Spleen (tissue), 11 donors: ENCODE measurements at regions not wholly inside any gene's neighbourhood (a gene's known extent, or its start where the extent isn't known, plus 50 kb on each side); places are given as distances from the start of the nearest gene placed in this dataset.

Experiments used
- DNase-seq: peaks from one replicate; pipeline ENCODE4 v3.0.0-alpha.2; 2020
- H3K27ac ChIP-seq, 8 donors: fragments of 200-600 bp; sonication (generic) in 7 of 8; 1 replicate in 4 of 8; 2 replicates in 4 of 8; pipeline versions ENCODE4 v1.5.0 to v1.8.0; 2016 to 2021; ENCODE audit warnings: inconsistent platforms in 4 of 8, mild to moderate bottlenecking in 4 of 8, moderate library complexity in 1 of 8
- H3K27me3 ChIP-seq, 7 donors: fragments of 200-600 bp; sonication (generic) in 6 of 7; replicated peaks in 1 of 7; 1 replicate in 4 of 7; 2 replicates in 3 of 7; pipeline versions ENCODE4 v1.5.0 to v1.8.0; 2016 to 2021; ENCODE audit warnings: inconsistent platforms in 3 of 7, mild to moderate bottlenecking in 1 of 7
- H3K36me3 ChIP-seq, 6 donors: fragments of 200-600 bp; sonication (generic) in 5 of 6; 1 replicate in 4 of 6; 2 replicates in 2 of 6; pipeline versions ENCODE4 v1.5.0 to v1.8.0; 2016 to 2021; ENCODE audit warnings: inconsistent platforms in 2 of 6
- H3K4me1 ChIP-seq, 6 donors: fragments of 200-600 bp; sonication (generic) in 5 of 6; 1 replicate in 3 of 6; 2 replicates in 3 of 6; pipeline versions ENCODE4 v1.5.0 to v1.8.0; 2016 to 2021; ENCODE audit warnings: inconsistent platforms in 3 of 6
- H3K4me3 ChIP-seq, 8 donors: fragments of 200-600 bp; sonication (generic) in 7 of 8; 1 replicate in 4 of 8; 2 replicates in 4 of 8; pipeline versions ENCODE4 v1.5.0 to v1.8.0; 2016 to 2021; ENCODE audit warnings: inconsistent platforms in 4 of 8, mild to moderate bottlenecking in 4 of 8, moderate library complexity in 2 of 8
- H3K9me3 ChIP-seq, 8 donors: fragments of 200-600 bp; sonication (generic) in 7 of 8; 1 replicate in 4 of 8; 2 replicates in 4 of 8; pipeline versions ENCODE4 v1.5.0 to v1.8.0; 2016 to 2021; ENCODE audit warnings: inconsistent platforms in 4 of 8
- CTCF ChIP-seq, 11 experiments: fragments of 200-600 bp in 7 of 11; fragments of 450-650 bp in 4 of 11; sonication (generic) in 4 of 11; IDR thresholded peaks in 8 of 11; conservative IDR thresholded peaks in 3 of 11; 1 replicate in 7 of 11; 2 replicates in 4 of 11; pipeline versions ENCODE4 v1.4.0 to v1.8.0; 2016 to 2021; ENCODE audit warnings: antibody characterized with exemption in 11 of 11, inconsistent platforms in 4 of 11, mild to moderate bottlenecking in 1 of 11
- POLR2A ChIP-seq, 3 donors: fragments of 450-650 bp; IDR thresholded peaks; one replicate each; pipeline ENCODE4 v1.5.1; 2017; ENCODE audit warnings: antibody characterized with exemption in 3 of 3, mild to moderate bottlenecking in 1 of 3
- POLR2AphosphoS5 ChIP-seq, 3 donors: sonication (generic); formaldehyde crosslinking; IDR thresholded peaks; one replicate each; pipeline ENCODE4 v1.5.1; 2017; ENCODE audit warnings: antibody characterized with exemption in 3 of 3
- WGBS, 5 donors: extraction: QIAGEN DNeasy Blood & Tissue Kit in 3 of 5; methylation state at CpG; one replicate each; pipeline versions ENCODE4 v1.1.5 to v1.1.7; 2013 to 2018; 5-methylcytosine and 5-hydroxymethylcytosine counted together
- intact Hi-C: fragments of 100-400 bp; cut with DNase I; formaldehyde crosslinking; loops from one replicate; pipeline ENCODE4 v1.15.0; 2023; ENCODE audit warnings: low total_unique reads
- donor health status: healthy with polysubstance abuse.
- donor health status: DM: no; HTN: no; CAD: no; lungs with moderate emphysema.
- donor health status: DM: no; HTN: no; CAD: no.
- donor health status: Bipolar disorder and iron deficiency.
- donor health status: healthy.
- donor health status: DM: no; HTN: no; CAD: no.
- donor health status: DM: yes; HTN: yes; CAD: no.

- 0 to 26% (median 18%) methylated on average over 1 of the region's 1 CpG for WGBS, 5 donors
- no peak overlapping the region for H3K27ac ChIP-seq
- H3K4me3 ChIP-seq, result no peak overlapping the region
- no peaks in the 10 kb centered on the region for H3K27me3 ChIP-seq
- no peaks in the 10 kb centered on the region for H3K36me3 ChIP-seq
- TF ChIP-seq POLR2AphosphoS5 (IDR thresholded peaks at IDR 0.05), result no peak
- no peak for TF ChIP-seq POLR2A (IDR thresholded peaks at IDR 0.05)
- no peak for TF ChIP-seq CTCF (IDR thresholded peaks at IDR 0.05 in 8 of 11, conservative IDR thresholded peaks at IDR 0.05 in 3 of 11)
- no peak for DNase-seq
- no peaks in the 10 kb centered on the region for H3K4me1 ChIP-seq
- H3K9me3 ChIP-seq, result peaks cover 0 to 16% (median 6%) of the 10 kb centered on the region in 8 donors
- intact Hi-C loops, result no loop called here
Measured at GRCh38 chr2:18708203-18708715, 118.9 kb upstream of the NT5C1B start.

GRCh38 chr2:18706001-18706400 lies 116.6 kb upstream of the NT5C1B start:
- TF ChIP-seq POLR2AphosphoS5 (IDR thresholded peaks at IDR 0.05) (no peak), CTCF (IDR thresholded peaks at IDR 0.05 in 8 of 11, conservative IDR thresholded peaks at IDR 0.05 in 3 of 11) (no peak), POLR2A (IDR thresholded peaks at IDR 0.05) (no peak)
- Histone ChIP-seq H3K36me3 (no peaks in the 10 kb centered on the region), H3K27me3 (no peaks in the 10 kb centered on the region), H3K9me3 (no peaks in the 10 kb centered on the region), H3K4me1 (no peaks in the 10 kb centered on the region), H3K27ac (no peak overlapping the region), H3K4me3 (no peak overlapping the region)
- intact Hi-C loops, result no loop called here
- DNase-seq, result no peak
- 76 to 94% (median 85%) methylated on average over 2 of the region's 2 CpGs for WGBS, 5 donors

GRCh38 chr2:18704276-18704675 lies 114.9 kb upstream of the NT5C1B start:
- no peak overlapping the region for H3K4me3 ChIP-seq
- TF ChIP-seq POLR2A (IDR thresholded peaks at IDR 0.05), result no peak
- TF ChIP-seq CTCF (IDR thresholded peaks at IDR 0.05 in 8 of 11, conservative IDR thresholded peaks at IDR 0.05 in 3 of 11), result no peak
- no peak for TF ChIP-seq POLR2AphosphoS5 (IDR thresholded peaks at IDR 0.05)
- H3K27ac ChIP-seq, result no peak overlapping the region
- intact Hi-C loops, result no loop called here
- H3K27me3 ChIP-seq, result no peaks in the 10 kb centered on the region
- WGBS, 5 donors, result 50 to 64% (median 54%) methylated on average over 2 of the region's 2 CpGs
- no peaks in the 10 kb centered on the region for H3K9me3 ChIP-seq
- no peak for DNase-seq
- no peaks in the 10 kb centered on the region for H3K36me3 ChIP-seq
- H3K4me1 ChIP-seq, result no peaks in the 10 kb centered on the region

- WGBS, 5 donors, result 76 to 90% (median 78%) methylated on average over 2 of the region's 2 CpGs
- TF ChIP-seq POLR2AphosphoS5 (IDR thresholded peaks at IDR 0.05) (no peak), POLR2A (IDR thresholded peaks at IDR 0.05) (no peak), CTCF (IDR thresholded peaks at IDR 0.05 in 8 of 11, conservative IDR thresholded peaks at IDR 0.05 in 3 of 11) (no peak)
Measured at GRCh38 chr2:18703555-18703954, 114.2 kb upstream of the NT5C1B start.

More at GRCh38 chr2:18703555-18703954, 114.2 kb upstream of the NT5C1B start:
- intact Hi-C loops, result no loop called here
- Histone ChIP-seq H3K27me3 (no peaks in the 10 kb centered on the region), H3K27ac (no peak overlapping the region), H3K4me1 (no peaks in the 10 kb centered on the region), H3K4me3 (no peak overlapping the region), H3K9me3 (no peaks in the 10 kb centered on the region), H3K36me3 (no peaks in the 10 kb centered on the region)
- no peak for DNase-seq
